CD4-positive, alpha-beta memory T cell (primary cell): ENCODE measurements at regions not wholly inside any gene's neighbourhood (a gene's known extent, or its start where the extent isn't known, plus 50 kb on each side); places are given as distances from the start of the nearest gene placed in this dataset.

Experiments used
- CTCF ChIA-PET: fragments of 350-600 bp; sonication (Branson Sonifier 250); formaldehyde crosslinking; loops from one replicate; lab custom pipeline; 2021; ENCODE audit warnings: inconsistent platforms; ENCODE audit not compliant: partially characterized antibody; lab: Charles Lee
- POLR2A ChIA-PET: fragments of 350-600 bp; sonication (Branson Sonifier 250); formaldehyde crosslinking; loops from one replicate; lab custom pipeline; 2021; ENCODE audit not compliant: partially characterized antibody; lab: Charles Lee
- DNase-seq, 5 donors: peaks; one replicate each; pipeline versions ENCODE4 v3.0.0 to v3.0.0-alpha.2; 2020 to 2022; ENCODE audit warnings: mixed read lengths in 1 of 5
- H3K27ac ChIP-seq: one replicate; pipeline ENCODE4 v1.7.0; 2013; ENCODE audit warnings: low read depth, low read length
- H3K27me3 ChIP-seq: 2 replicates; pipeline ENCODE4 v1.7.0; 2013; ENCODE audit warnings: mild to moderate bottlenecking, low read length, moderate library complexity; ENCODE audit not compliant: insufficient read depth
- H3K36me3 ChIP-seq: 2 replicates; pipeline ENCODE4 v1.7.0; 2013; ENCODE audit warnings: mild to moderate bottlenecking, low read length, moderate library complexity; ENCODE audit not compliant: insufficient read depth
- H3K4me1 ChIP-seq: 2 replicates; pipeline ENCODE4 v1.7.0; 2013; ENCODE audit warnings: mild to moderate bottlenecking, low read length, moderate library complexity; ENCODE audit not compliant: insufficient read depth
- H3K4me3 ChIP-seq, 2 donors: one replicate each; pipeline ENCODE4 v1.7.0; 2013; ENCODE audit warnings: low read length in 2 of 2, mild to moderate bottlenecking in 1 of 2
- H3K9me3 ChIP-seq, 2 donors: one replicate each; pipeline ENCODE4 v1.7.0; 2013; ENCODE audit warnings: low read length in 2 of 2, control low read depth in 1 of 2; ENCODE audit not compliant: control insufficient read depth in 1 of 2
- H3K27ac Mint-ChIP-seq, 7 donors: one replicate each; pipeline ENCODE4 v1.8.0; 2020 to 2021; ENCODE audit warnings: mixed read lengths in 7 of 7, mild to moderate bottlenecking in 6 of 7, inconsistent platforms in 3 of 7, moderate library complexity in 3 of 7
- H3K27me3 Mint-ChIP-seq, 2 donors: one replicate each; pipeline ENCODE4 v1.8.0; 2020 to 2021; ENCODE audit warnings: mixed read lengths in 2 of 2
- H3K36me3 Mint-ChIP-seq, 2 donors: one replicate each; pipeline ENCODE4 v1.8.0; 2020 to 2021; ENCODE audit warnings: mixed read lengths in 2 of 2, inconsistent platforms in 1 of 2, mild to moderate bottlenecking in 1 of 2
- H3K4me1 Mint-ChIP-seq, 4 donors: one replicate each; pipeline ENCODE4 v1.8.0; 2020 to 2021; ENCODE audit warnings: mixed read lengths in 4 of 4, mild to moderate bottlenecking in 1 of 4
- H3K4me3 Mint-ChIP-seq, 8 donors: one replicate each; pipeline ENCODE4 v1.8.0; 2020 to 2021; ENCODE audit warnings: mixed read lengths in 8 of 8, mild to moderate bottlenecking in 7 of 8, moderate library complexity in 6 of 8, inconsistent platforms in 3 of 8
- H3K9me3 Mint-ChIP-seq, 8 donors: one replicate each; pipeline ENCODE4 v1.8.0; 2020 to 2021; ENCODE audit warnings: mixed read lengths in 8 of 8, mild to moderate bottlenecking in 5 of 8, inconsistent platforms in 3 of 8, moderate library complexity in 1 of 8
- intact Hi-C: fragments of 100-400 bp; cut with micrococcal nuclease; formaldehyde crosslinking; loops from one replicate; pipeline ENCODE4 v1.15.1; 2023

GRCh38 chr5:156241266-156241665 is 85.7 kb upstream of the SGCD start:
- Histone ChIP-seq H3K27me3 (no peaks in the 10 kb centered on the region), H3K4me1 (no peaks in the 10 kb centered on the region), H3K4me3 (no peak overlapping the region), H3K9me3 (no peaks in the 10 kb centered on the region), H3K36me3 (no peaks in the 10 kb centered on the region), H3K27ac (no peak overlapping the region)
- Mint-ChIP-seq H3K9me3 (no peaks in the 10 kb centered on the region), H3K27me3 (no peaks in the 10 kb centered on the region), H3K4me1 (no peaks in the 10 kb centered on the region), H3K4me3 (no peak overlapping the region), H3K36me3 (no peaks in the 10 kb centered on the region), H3K27ac (no peak overlapping the region)
- ChIA-PET POLR2A (no interaction called here), CTCF (no interaction called here)
- DNase-seq: no peak
- intact Hi-C loops: no loop called here

- no peak for DNase-seq
- Histone ChIP-seq H3K9me3 (no peaks in the 10 kb centered on the region), H3K36me3 (no peaks in the 10 kb centered on the region), H3K4me3 (no peak overlapping the region), H3K4me1 (no peaks in the 10 kb centered on the region), H3K27me3 (no peaks in the 10 kb centered on the region), H3K27ac (no peak overlapping the region)
- ChIA-PET CTCF (no interaction called here), POLR2A (no interaction called here)
- Mint-ChIP-seq H3K36me3 (no peaks in the 10 kb centered on the region), H3K27ac (no peak overlapping the region), H3K4me3 (no peak overlapping the region), H3K27me3 (no peaks in the 10 kb centered on the region), H3K4me1 (no peaks in the 10 kb centered on the region), H3K9me3 (no peaks in the 10 kb centered on the region)
- intact Hi-C loops: no loop called here
Observed at GRCh38 chr5:156245895-156246294, 81.1 kb upstream of the SGCD start.

- no peaks in the 10 kb centered on the region for H3K36me3 ChIP-seq
- Mint-ChIP-seq H3K4me3 (no peak overlapping the region), H3K9me3 (no peaks in the 10 kb centered on the region), H3K4me1 (no peaks in the 10 kb centered on the region), H3K36me3 (no peaks in the 10 kb centered on the region), H3K27ac (no peak overlapping the region), H3K27me3 (no peaks in the 10 kb centered on the region)
- H3K4me1 ChIP-seq: no peaks in the 10 kb centered on the region
- no peaks in the 10 kb centered on the region for H3K27me3 ChIP-seq
- intact Hi-C loops: no loop called here
- POLR2A ChIA-PET: no interaction called here
- DNase-seq: no peak
- H3K27ac ChIP-seq: no peak overlapping the region
- no peak overlapping the region for H3K4me3 ChIP-seq
- H3K9me3 ChIP-seq: no peaks in the 10 kb centered on the region
- CTCF ChIA-PET: no interaction called here
Observed at GRCh38 chr5:156251076-156251475, 75.9 kb upstream of the SGCD start.

- Mint-ChIP-seq H3K27me3 (peaks cover 0 to 2% of the 10 kb centered on the region in 2 donors), H3K9me3 (no peaks in the 10 kb centered on the region), H3K36me3 (no peaks in the 10 kb centered on the region), H3K27ac (no peak overlapping the region), H3K4me1 (no peaks in the 10 kb centered on the region), H3K4me3 (no peak overlapping the region)
- ChIA-PET POLR2A (no interaction called here), CTCF (no interaction called here)
- intact Hi-C loops: no loop called here
- H3K9me3 ChIP-seq: no peaks in the 10 kb centered on the region
- no peaks in the 10 kb centered on the region for H3K27me3 ChIP-seq
- no peak overlapping the region for H3K27ac ChIP-seq
- no peaks in the 10 kb centered on the region for H3K36me3 ChIP-seq
- no peak for DNase-seq
- no peaks in the 10 kb centered on the region for H3K4me1 ChIP-seq
- H3K4me3 ChIP-seq: no peak overlapping the region
Observed at GRCh38 chr5:156253130-156253529, 73.8 kb upstream of the SGCD start.

- Mint-ChIP-seq H3K36me3 (no peaks in the 10 kb centered on the region), H3K27ac (no peak overlapping the region), H3K9me3 (no peaks in the 10 kb centered on the region), H3K4me3 (no peak overlapping the region), H3K27me3 (peaks cover 0 to 2% of the 10 kb centered on the region in 2 donors), H3K4me1 (no peaks in the 10 kb centered on the region)
- H3K9me3 ChIP-seq: no peaks in the 10 kb centered on the region
- no peak overlapping the region for H3K27ac ChIP-seq
- ChIA-PET POLR2A (no interaction called here), CTCF (no interaction called here)
- DNase-seq: no peak
- H3K4me1 ChIP-seq: no peaks in the 10 kb centered on the region
- no peaks in the 10 kb centered on the region for H3K36me3 ChIP-seq
- intact Hi-C loops: no loop called here
- no peak overlapping the region for H3K4me3 ChIP-seq
- H3K27me3 ChIP-seq: no peaks in the 10 kb centered on the region
Observed at GRCh38 chr5:156254196-156254595, 72.8 kb upstream of the SGCD start.

GRCh38 chr5:156256642-156257041 is 70.3 kb upstream of the SGCD start:
- Mint-ChIP-seq H3K4me3 (no peak overlapping the region), H3K9me3 (no peaks in the 10 kb centered on the region), H3K4me1 (no peaks in the 10 kb centered on the region), H3K27ac (no peak overlapping the region), H3K27me3 (peaks cover 0 to 2% of the 10 kb centered on the region in 2 donors), H3K36me3 (no peaks in the 10 kb centered on the region)
- no peaks in the 10 kb centered on the region for H3K36me3 ChIP-seq
- no peaks in the 10 kb centered on the region for H3K4me1 ChIP-seq
- CTCF ChIA-PET: no interaction called here
- no peaks in the 10 kb centered on the region for H3K27me3 ChIP-seq
- intact Hi-C loops: no loop called here
- H3K4me3 ChIP-seq: no peak overlapping the region
- POLR2A ChIA-PET: no interaction called here
- H3K9me3 ChIP-seq: no peaks in the 10 kb centered on the region
- H3K27ac ChIP-seq: no peak overlapping the region
- DNase-seq: no peak

- Mint-ChIP-seq H3K27ac (no peak overlapping the region), H3K4me3 (no peak overlapping the region), H3K9me3 (peaks cover 0 to 2% (median 0%) of the 10 kb centered on the region in 8 donors), H3K4me1 (no peaks in the 10 kb centered on the region), H3K36me3 (no peaks in the 10 kb centered on the region), H3K27me3 (peaks cover 1 to 4% of the 10 kb centered on the region in 2 donors)
- intact Hi-C loops: no loop called here
- H3K9me3 ChIP-seq: no peaks in the 10 kb centered on the region
- H3K4me1 ChIP-seq: no peaks in the 10 kb centered on the region
- H3K27me3 ChIP-seq: no peaks in the 10 kb centered on the region
- no peak for DNase-seq
- ChIA-PET CTCF (no interaction called here), POLR2A (no interaction called here)
- H3K27ac ChIP-seq: no peak overlapping the region
- no peaks in the 10 kb centered on the region for H3K36me3 ChIP-seq
- H3K4me3 ChIP-seq: no peak overlapping the region
Observed at GRCh38 chr5:156258934-156259333, 68.0 kb upstream of the SGCD start.

- Histone ChIP-seq H3K27me3 (no peaks in the 10 kb centered on the region), H3K4me1 (no peaks in the 10 kb centered on the region), H3K27ac (no peak overlapping the region), H3K36me3 (no peaks in the 10 kb centered on the region), H3K4me3 (no peak overlapping the region), H3K9me3 (no peaks in the 10 kb centered on the region)
- no peak overlapping the region for H3K4me3 Mint-ChIP-seq
- peaks cover 0 to 2% (median 0%) of the 10 kb centered on the region in 8 donors for H3K9me3 Mint-ChIP-seq
- no peak overlapping the region for H3K27ac Mint-ChIP-seq
- ChIA-PET POLR2A (no interaction called here), CTCF (no interaction called here)
- H3K4me1 Mint-ChIP-seq: no peaks in the 10 kb centered on the region
- intact Hi-C loops: no loop called here
- no peak for DNase-seq
- H3K27me3 Mint-ChIP-seq: peaks cover 1 to 4% of the 10 kb centered on the region in 2 donors
- no peaks in the 10 kb centered on the region for H3K36me3 Mint-ChIP-seq
Observed at GRCh38 chr5:156259618-156260017, 67.3 kb upstream of the SGCD start.
